ENCODE measurements at regions not wholly inside any gene's neighbourhood (a gene's known extent, or its start where the extent isn't known, plus 50 kb on each side); places are given as distances from the start of the nearest gene placed in this dataset.
"Not testable (repeated sequence)": the region's sequence is repeated elsewhere in the genome, so short reads cannot be mapped to it uniquely, and the experiment has no call there.

- not testable (repeated sequence) for H3K36me3 Mint-ChIP-seq; H3K27me3 ChIP-seq; H3K27ac ChIP-seq; H3K4me1 ChIP-seq; H3K4me1 Mint-ChIP-seq; H3K27me3 Mint-ChIP-seq (ENCODE audit: insufficient read depth, low read depth); H3K9ac ChIP-seq; H3K79me2 ChIP-seq (ENCODE audit: low read depth); H3K27ac Mint-ChIP-seq; H3K9me3 Mint-ChIP-seq; H4K20me1 ChIP-seq (ENCODE audit: low read depth); H3K4me3 Mint-ChIP-seq; H3F3A ChIP-seq (ENCODE audit: low read depth); H3K4me2 ChIP-seq; H3K4me3 ChIP-seq; DNase-seq (ENCODE audit: low spot score); H3K9me3 ChIP-seq (ENCODE audit: low read depth); H3K36me3 ChIP-seq; H2AFZ ChIP-seq (replicated peaks)
Measured at GRCh38 chr9:42931045-42931444, 747.6 kb downstream of the SPATA31A6 start.

DNA sequence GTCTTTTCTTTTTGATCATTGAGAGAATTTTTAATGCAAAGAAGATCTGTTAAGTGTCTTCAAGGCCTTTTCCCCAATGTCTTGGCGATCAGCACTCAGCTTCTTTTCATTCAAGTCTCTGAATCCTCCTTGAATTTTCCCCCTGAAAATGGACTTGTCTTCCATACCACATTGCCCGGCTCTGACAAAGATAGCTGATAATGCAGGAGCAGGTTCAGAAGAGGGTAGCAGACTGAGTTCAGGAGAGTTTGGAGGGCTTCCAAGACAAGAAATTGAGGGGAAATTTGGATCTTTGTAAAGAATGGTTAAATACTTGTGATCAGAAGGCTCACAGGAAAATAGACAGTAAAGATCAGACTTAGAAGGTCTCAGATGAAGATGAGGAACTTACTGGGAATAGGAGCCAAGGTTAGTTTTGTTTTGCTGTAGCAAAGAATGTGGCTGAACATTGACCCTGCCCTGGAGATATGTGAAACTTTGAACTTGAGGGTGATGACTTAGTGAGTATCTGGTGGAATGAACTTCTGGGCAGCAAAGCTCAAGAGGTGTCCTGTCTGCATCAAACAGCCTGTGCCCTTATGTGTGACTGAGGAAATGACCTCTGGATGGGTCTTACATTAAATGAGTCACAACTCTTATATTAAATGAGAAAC is 754.2 kb downstream of the SPATA31A6 start:
- H3F3A ChIP-seq (ENCODE audit: low read depth); H3K4me3 ChIP-seq; H3K36me3 ChIP-seq; H3K4me1 ChIP-seq; DNase-seq (ENCODE audit: low spot score); H3K9me3 Mint-ChIP-seq; H2AFZ ChIP-seq (replicated peaks); H3K27me3 Mint-ChIP-seq (ENCODE audit: insufficient read depth, low read depth); H3K36me3 Mint-ChIP-seq; H3K27ac ChIP-seq; H3K4me2 ChIP-seq; H3K27ac Mint-ChIP-seq; H3K9me3 ChIP-seq (ENCODE audit: low read depth); H3K79me2 ChIP-seq (ENCODE audit: low read depth); H3K27me3 ChIP-seq; H3K4me1 Mint-ChIP-seq; H3K4me3 Mint-ChIP-seq; H3K9ac ChIP-seq; H4K20me1 ChIP-seq (ENCODE audit: low read depth): not testable (repeated sequence)

DNA sequence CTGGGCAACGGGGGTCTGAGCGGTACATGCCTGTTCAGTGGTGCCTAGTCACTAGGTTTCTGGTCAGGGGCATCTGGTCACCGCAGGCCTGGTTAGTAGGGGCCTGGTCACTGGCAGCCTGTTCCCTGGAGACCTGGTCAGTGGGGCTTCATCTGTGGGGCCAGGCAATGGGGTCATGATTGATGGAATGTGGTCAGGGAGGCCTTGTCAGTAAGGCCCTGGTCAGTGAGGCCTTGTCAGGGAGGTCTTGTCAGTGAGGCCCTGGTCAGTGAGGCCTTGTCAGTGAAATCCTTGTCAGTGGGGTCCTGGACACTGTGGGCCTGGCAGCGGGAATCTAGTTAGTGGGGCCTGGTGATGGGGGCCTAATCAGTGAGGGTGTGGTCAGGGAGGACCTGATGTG is 763.6 kb downstream of the SPATA31A6 start:
- not testable (repeated sequence) for H3K27me3 ChIP-seq; H3F3A ChIP-seq (ENCODE audit: low read depth); H3K4me3 Mint-ChIP-seq; H3K4me3 ChIP-seq; H3K4me1 ChIP-seq; H2AFZ ChIP-seq (replicated peaks); H3K27ac ChIP-seq; H3K9me3 Mint-ChIP-seq; H3K79me2 ChIP-seq (ENCODE audit: low read depth); H4K20me1 ChIP-seq (ENCODE audit: low read depth); H3K36me3 ChIP-seq; H3K27ac Mint-ChIP-seq; H3K9me3 ChIP-seq (ENCODE audit: low read depth); DNase-seq (ENCODE audit: low spot score); H3K9ac ChIP-seq; H3K4me1 Mint-ChIP-seq; H3K4me2 ChIP-seq; H3K27me3 Mint-ChIP-seq (ENCODE audit: insufficient read depth, low read depth); H3K36me3 Mint-ChIP-seq

- DNase-seq (ENCODE audit: low spot score), result peak; percentile 25
- H3K27ac Mint-ChIP-seq; H3K9me3 Mint-ChIP-seq; H3K36me3 Mint-ChIP-seq; H2AFZ ChIP-seq (replicated peaks); H3K27me3 ChIP-seq; H4K20me1 ChIP-seq (ENCODE audit: low read depth); H3K4me3 Mint-ChIP-seq; H3K36me3 ChIP-seq; H3K4me3 ChIP-seq; H3K27ac ChIP-seq; H3K4me1 Mint-ChIP-seq; H3F3A ChIP-seq (ENCODE audit: low read depth); H3K27me3 Mint-ChIP-seq (ENCODE audit: insufficient read depth, low read depth); H3K79me2 ChIP-seq (ENCODE audit: low read depth); H3K4me1 ChIP-seq; H3K9ac ChIP-seq; H3K4me2 ChIP-seq; H3K9me3 ChIP-seq (ENCODE audit: low read depth): not testable (repeated sequence)
- TF ChIP-seq, protein P1, sequence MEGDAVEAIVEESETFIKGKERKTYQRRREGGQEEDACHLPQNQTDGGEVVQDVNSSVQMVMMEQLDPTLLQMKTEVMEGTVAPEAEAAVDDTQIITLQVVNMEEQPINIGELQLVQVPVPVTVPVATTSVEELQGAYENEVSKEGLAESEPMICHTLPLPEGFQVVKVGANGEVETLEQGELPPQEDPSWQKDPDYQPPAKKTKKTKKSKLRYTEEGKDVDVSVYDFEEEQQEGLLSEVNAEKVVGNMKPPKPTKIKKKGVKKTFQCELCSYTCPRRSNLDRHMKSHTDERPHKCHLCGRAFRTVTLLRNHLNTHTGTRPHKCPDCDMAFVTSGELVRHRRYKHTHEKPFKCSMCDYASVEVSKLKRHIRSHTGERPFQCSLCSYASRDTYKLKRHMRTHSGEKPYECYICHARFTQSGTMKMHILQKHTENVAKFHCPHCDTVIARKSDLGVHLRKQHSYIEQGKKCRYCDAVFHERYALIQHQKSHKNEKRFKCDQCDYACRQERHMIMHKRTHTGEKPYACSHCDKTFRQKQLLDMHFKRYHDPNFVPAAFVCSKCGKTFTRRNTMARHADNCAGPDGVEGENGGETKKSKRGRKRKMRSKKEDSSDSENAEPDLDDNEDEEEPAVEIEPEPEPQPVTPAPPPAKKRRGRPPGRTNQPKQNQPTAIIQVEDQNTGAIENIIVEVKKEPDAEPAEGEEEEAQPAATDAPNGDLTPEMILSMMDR (IDR thresholded peaks at IDR 0.05), result peak; percentile 24
Measured at GRCh38 chr9:42951239-42951638, 767.8 kb downstream of the SPATA31A6 start.

GRCh38 chr9:42965155-42965554 is 781.7 kb downstream of the SPATA31A6 start:
- not testable (repeated sequence) for DNase-seq (ENCODE audit: low spot score); H3K4me1 ChIP-seq; H3K36me3 ChIP-seq; H3K4me1 Mint-ChIP-seq; H3K9me3 ChIP-seq (ENCODE audit: low read depth); H3K4me2 ChIP-seq; H3K4me3 Mint-ChIP-seq; H3K79me2 ChIP-seq (ENCODE audit: low read depth); H3K27me3 ChIP-seq; H4K20me1 ChIP-seq (ENCODE audit: low read depth); H3K36me3 Mint-ChIP-seq; H3F3A ChIP-seq (ENCODE audit: low read depth); H3K27me3 Mint-ChIP-seq (ENCODE audit: insufficient read depth, low read depth); H3K4me3 ChIP-seq; H3K27ac ChIP-seq; H3K27ac Mint-ChIP-seq; H2AFZ ChIP-seq (replicated peaks); H3K9ac ChIP-seq; H3K9me3 Mint-ChIP-seq

- H3K4me1 Mint-ChIP-seq; H3K36me3 ChIP-seq; H3K4me3 ChIP-seq; H3K4me3 Mint-ChIP-seq; H3F3A ChIP-seq (ENCODE audit: low read depth); H3K79me2 ChIP-seq (ENCODE audit: low read depth); DNase-seq (ENCODE audit: low spot score); H3K27ac ChIP-seq; H3K9me3 Mint-ChIP-seq; H3K9me3 ChIP-seq (ENCODE audit: low read depth); H3K27ac Mint-ChIP-seq; H4K20me1 ChIP-seq (ENCODE audit: low read depth); H3K9ac ChIP-seq; H3K4me1 ChIP-seq; H3K36me3 Mint-ChIP-seq; H2AFZ ChIP-seq (replicated peaks); H3K27me3 ChIP-seq; H3K27me3 Mint-ChIP-seq (ENCODE audit: insufficient read depth, low read depth); H3K4me2 ChIP-seq: not testable (repeated sequence)
Measured at GRCh38 chr9:42971872-42972271, 788.4 kb downstream of the SPATA31A6 start.
